Ishikawa (cell line): ENCODE measurements at regions not wholly inside any gene's neighbourhood (a gene's known extent, or its start where the extent isn't known, plus 50 kb on each side); places are given as distances from the start of the nearest gene placed in this dataset.

Experiments
- CEBPB ChIP-seq: IDR thresholded peaks from 2 replicates; pipeline ENCODE4 v1.6.1; 2012
- CREB1 ChIP-seq: IDR thresholded peaks from 2 replicates; pipeline ENCODE4 v1.6.1; 2012; ENCODE audit warnings: low read depth
- EGR1 ChIP-seq: IDR thresholded peaks from 2 replicates; pipeline ENCODE4 v1.6.1; 2012
- EP300 ChIP-seq: IDR thresholded peaks from 2 replicates; pipeline ENCODE4 v1.6.1; 2012; ENCODE audit warnings: borderline replicate concordance
- FOXM1 ChIP-seq: IDR thresholded peaks from 2 replicates; pipeline ENCODE4 v1.6.1; 2012; ENCODE audit warnings: low read depth, borderline replicate concordance
- NFIC ChIP-seq: IDR thresholded peaks from 2 replicates; pipeline ENCODE4 v1.6.1; 2012
- RAD21 ChIP-seq: IDR thresholded peaks from 2 replicates; pipeline ENCODE4 v1.6.1; 2012; ENCODE audit warnings: low read depth
- TAF1 ChIP-seq: IDR thresholded peaks from 2 replicates; pipeline ENCODE4 v1.6.1; 2012; ENCODE audit warnings: low read depth, mild to moderate bottlenecking
- TCF12 ChIP-seq: IDR thresholded peaks from 2 replicates; pipeline ENCODE4 v1.6.1; 2012; ENCODE audit warnings: low read depth
- TEAD4 ChIP-seq: IDR thresholded peaks from 2 replicates; pipeline ENCODE4 v1.6.1; 2012
- YY1 ChIP-seq: IDR thresholded peaks from 2 replicates; pipeline ENCODE4 v1.6.1; 2012; ENCODE audit warnings: low read depth
- ZBTB7A ChIP-seq: IDR thresholded peaks from 2 replicates; pipeline ENCODE4 v1.6.1; 2012; ENCODE audit warnings: low read depth
- TF ChIP-seq, protein P1 (sequence below): IDR thresholded peaks from 2 replicates; pipeline ENCODE4 v1.6.1; 2012
- TF ChIP-seq, protein P2 (sequence below): IDR thresholded peaks from 2 replicates; pipeline ENCODE4 v1.6.1; 2012
- TF ChIP-seq, protein P3 (sequence below): IDR thresholded peaks from 2 replicates; pipeline ENCODE4 v1.6.1; 2012; ENCODE audit warnings: low read depth, mild to moderate bottlenecking

DNA sequence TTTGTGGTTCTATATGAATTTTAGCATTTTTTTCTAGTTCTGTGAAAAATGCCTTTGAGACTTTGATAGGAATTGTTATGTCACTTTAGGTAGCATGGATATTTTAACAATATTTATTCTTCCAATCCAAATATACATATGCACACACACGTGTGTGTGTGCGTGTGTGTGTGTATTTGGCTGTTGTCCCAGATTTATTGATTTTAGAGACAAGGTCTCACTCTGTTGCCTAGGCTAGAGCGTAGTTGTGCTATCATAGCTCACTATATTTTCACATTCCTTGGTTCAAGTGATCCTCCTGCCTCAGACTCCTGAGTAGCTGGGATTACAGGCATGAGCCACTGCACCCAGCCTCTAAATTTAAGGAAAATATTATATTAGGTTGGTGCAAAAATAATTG lies 162.5 kb upstream of the TRIM24 start:
- TF ChIP-seq RAD21 (no peak), CEBPB (no peak), EGR1 (no peak), EP300 (no peak), TEAD4 (no peak), ZBTB7A (no peak), YY1 (no peak), NFIC (no peak), TCF12 (no peak), CREB1 (no peak), FOXM1 (no peak)
- TF ChIP-seq, protein P1, sequence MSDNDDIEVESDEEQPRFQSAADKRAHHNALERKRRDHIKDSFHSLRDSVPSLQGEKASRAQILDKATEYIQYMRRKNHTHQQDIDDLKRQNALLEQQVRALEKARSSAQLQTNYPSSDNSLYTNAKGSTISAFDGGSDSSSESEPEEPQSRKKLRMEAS = no peak

DNA sequence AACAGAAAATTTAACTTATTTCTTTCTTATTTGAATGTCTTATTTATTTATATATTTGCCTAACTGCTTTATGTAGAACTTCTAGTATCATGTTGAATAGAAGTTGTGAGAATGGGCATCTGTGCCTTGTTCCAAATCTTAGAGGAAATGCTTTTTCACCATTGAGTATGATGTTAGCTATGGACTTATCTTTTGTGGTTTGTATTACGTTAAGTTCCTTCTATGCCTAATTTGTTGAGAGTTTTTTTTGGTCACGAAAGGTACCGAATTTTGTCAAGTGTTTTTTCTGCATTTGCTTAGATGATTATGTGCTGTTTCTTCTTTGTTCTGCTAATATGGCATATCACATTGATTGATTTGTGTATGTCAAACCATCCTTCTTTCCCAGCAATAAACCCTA lies 161.0 kb upstream of the TRIM24 start:
- TF ChIP-seq RAD21 (no peak), NFIC (no peak), TCF12 (no peak), ZBTB7A (no peak), EGR1 (no peak), TEAD4 (no peak), CEBPB (no peak), EP300 (no peak), TAF1 (no peak), YY1 (no peak), FOXM1 (no peak), CREB1 (no peak)
- TF ChIP-seq, protein P2, sequence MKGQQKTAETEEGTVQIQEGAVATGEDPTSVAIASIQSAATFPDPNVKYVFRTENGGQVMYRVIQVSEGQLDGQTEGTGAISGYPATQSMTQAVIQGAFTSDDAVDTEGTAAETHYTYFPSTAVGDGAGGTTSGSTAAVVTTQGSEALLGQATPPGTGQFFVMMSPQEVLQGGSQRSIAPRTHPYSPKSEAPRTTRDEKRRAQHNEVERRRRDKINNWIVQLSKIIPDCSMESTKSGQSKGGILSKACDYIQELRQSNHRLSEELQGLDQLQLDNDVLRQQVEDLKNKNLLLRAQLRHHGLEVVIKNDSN = no peak
- TF ChIP-seq, protein P1 = no peak
- TF ChIP-seq, protein P3, sequence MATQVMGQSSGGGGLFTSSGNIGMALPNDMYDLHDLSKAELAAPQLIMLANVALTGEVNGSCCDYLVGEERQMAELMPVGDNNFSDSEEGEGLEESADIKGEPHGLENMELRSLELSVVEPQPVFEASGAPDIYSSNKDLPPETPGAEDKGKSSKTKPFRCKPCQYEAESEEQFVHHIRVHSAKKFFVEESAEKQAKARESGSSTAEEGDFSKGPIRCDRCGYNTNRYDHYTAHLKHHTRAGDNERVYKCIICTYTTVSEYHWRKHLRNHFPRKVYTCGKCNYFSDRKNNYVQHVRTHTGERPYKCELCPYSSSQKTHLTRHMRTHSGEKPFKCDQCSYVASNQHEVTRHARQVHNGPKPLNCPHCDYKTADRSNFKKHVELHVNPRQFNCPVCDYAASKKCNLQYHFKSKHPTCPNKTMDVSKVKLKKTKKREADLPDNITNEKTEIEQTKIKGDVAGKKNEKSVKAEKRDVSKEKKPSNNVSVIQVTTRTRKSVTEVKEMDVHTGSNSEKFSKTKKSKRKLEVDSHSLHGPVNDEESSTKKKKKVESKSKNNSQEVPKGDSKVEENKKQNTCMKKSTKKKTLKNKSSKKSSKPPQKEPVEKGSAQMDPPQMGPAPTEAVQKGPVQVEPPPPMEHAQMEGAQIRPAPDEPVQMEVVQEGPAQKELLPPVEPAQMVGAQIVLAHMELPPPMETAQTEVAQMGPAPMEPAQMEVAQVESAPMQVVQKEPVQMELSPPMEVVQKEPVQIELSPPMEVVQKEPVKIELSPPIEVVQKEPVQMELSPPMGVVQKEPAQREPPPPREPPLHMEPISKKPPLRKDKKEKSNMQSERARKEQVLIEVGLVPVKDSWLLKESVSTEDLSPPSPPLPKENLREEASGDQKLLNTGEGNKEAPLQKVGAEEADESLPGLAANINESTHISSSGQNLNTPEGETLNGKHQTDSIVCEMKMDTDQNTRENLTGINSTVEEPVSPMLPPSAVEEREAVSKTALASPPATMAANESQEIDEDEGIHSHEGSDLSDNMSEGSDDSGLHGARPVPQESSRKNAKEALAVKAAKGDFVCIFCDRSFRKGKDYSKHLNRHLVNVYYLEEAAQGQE = no peak

DNA sequence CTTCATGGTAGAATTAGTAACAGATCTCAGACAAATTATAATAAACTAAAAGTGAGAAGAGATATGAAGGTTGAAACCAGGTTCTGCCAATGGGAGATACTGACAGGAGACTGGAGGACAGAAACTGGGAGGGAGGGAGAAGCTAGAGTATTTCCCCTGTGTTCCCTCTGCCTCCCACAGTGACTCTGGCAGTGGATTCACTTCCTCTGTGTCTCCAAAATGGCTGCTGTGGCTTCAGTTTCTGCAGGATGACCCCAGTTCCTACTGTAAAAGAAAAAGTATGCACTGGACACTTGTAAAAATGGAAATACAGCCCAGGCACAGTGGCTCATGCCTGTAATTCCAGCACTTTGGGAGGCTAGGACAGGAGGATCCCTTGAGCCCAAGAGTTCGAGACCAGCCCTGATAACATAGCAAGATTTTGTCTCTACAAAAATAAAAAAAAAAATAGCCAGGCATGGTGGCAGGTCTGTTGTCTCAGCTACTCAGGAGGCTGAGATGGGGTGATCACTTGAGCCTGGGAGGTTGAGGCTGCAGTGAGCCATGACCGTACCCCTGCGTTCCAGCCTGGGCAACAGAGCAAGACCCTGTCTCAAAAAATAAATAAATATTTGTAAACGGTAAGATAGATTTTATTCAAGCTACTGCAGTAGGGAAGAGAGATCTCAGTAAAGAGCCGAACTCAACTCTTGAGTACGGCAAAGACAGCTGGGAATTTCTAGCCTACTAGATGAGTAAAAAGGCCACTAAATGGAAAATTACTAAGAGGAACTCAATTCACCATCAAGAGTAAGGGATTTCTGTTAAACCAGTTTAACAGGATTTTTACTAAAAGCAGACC lies 156.6 kb upstream of the TRIM24 start:
- TF ChIP-seq NFIC = no peak
- no peak for TF ChIP-seq CREB1
- no peak for TF ChIP-seq EP300
- no peak for TF ChIP-seq YY1
- TF ChIP-seq, protein P3 = no peak
- no peak for TF ChIP-seq CEBPB
- no peak for TF ChIP-seq TAF1
- no peak for TF ChIP-seq RAD21
- TF ChIP-seq FOXM1 = no peak
- TF ChIP-seq, protein P1 = no peak
- TF ChIP-seq, protein P2 = no peak
- TF ChIP-seq EGR1 = no peak
- no peak for TF ChIP-seq ZBTB7A
- TF ChIP-seq TCF12 = no peak
- TF ChIP-seq TEAD4 = no peak

DNA sequence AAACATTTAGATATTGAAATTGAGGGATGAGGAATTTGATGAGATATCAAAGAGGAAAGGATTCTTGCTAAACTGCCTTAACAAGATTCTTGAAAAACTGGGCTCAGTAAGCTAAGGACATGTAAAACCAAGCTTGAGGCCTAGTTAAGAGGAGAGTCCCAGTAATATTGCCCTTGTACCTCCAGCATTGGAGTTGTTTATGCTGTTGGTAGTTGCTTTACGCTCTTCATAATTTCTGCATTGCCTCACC lies 156.1 kb upstream of the TRIM24 start:
- TF ChIP-seq CEBPB (no peak), ZBTB7A (no peak), NFIC (no peak), TAF1 (no peak), TCF12 (no peak), TEAD4 (no peak), FOXM1 (no peak), EGR1 (no peak), EP300 (no peak), YY1 (no peak), RAD21 (no peak), CREB1 (no peak)
- TF ChIP-seq, protein P3 = no peak
- TF ChIP-seq, protein P2 = no peak
- TF ChIP-seq, protein P1 = no peak
